Natural killer cell (primary cell): ENCODE measurements at regions not wholly inside any gene's neighbourhood (a gene's known extent, or its start where the extent isn't known, plus 50 kb on each side); places are given as distances from the start of the nearest gene placed in this dataset.
A peak's percentile ranks its signal among the peaks of the same experiment; 100 is the strongest.

Experiments used
- ATAC-seq, 3 donors: fragments of 150-1000 bp in 2 of 3; fragments of 200-7000 bp in 1 of 3; cut with Tn5 transposase; 1 replicate in 1 of 3; 2 replicates in 2 of 3; pipeline ENCODE4 v1.10.0; 2021; ENCODE audit warnings: mild to moderate bottlenecking in 2 of 3, moderate library complexity in 2 of 3
- DNase-seq, 2 donors: peaks; one replicate each; pipeline versions ENCODE4 v3.0.0 to v3.0.0-alpha.2; 2013 to 2021; ENCODE audit warnings: mixed read lengths in 1 of 2
- H3K27ac ChIP-seq: one replicate; pipeline ENCODE4 v1.5.1; 2013; ENCODE audit warnings: mild to moderate bottlenecking, low read length
- H3K27me3 ChIP-seq: one replicate; pipeline ENCODE4 v1.6.1; 2013; ENCODE audit warnings: low read length; ENCODE audit not compliant: control insufficient read depth, insufficient read depth
- H3K36me3 ChIP-seq: one replicate; pipeline ENCODE4 v1.6.1; 2013; ENCODE audit warnings: low read length; ENCODE audit not compliant: control insufficient read depth, insufficient read depth
- H3K4me1 ChIP-seq: one replicate; pipeline ENCODE4 v1.6.1; 2013; ENCODE audit warnings: low read length; ENCODE audit not compliant: control insufficient read depth, insufficient read depth
- H3K4me3 ChIP-seq: one replicate; pipeline ENCODE4 v1.5.1; 2013; ENCODE audit warnings: low read length
- H3K9me3 ChIP-seq: one replicate; pipeline ENCODE4 v1.6.1; 2013; ENCODE audit warnings: low read length; ENCODE audit not compliant: control insufficient read depth, insufficient read depth
- H3K27ac Mint-ChIP-seq, 2 donors: one replicate each; pipeline ENCODE4 v1.8.0; 2022; ENCODE audit warnings: mild to moderate bottlenecking in 2 of 2, mixed read lengths in 2 of 2, moderate library complexity in 1 of 2
- H3K27me3 Mint-ChIP-seq, 2 donors: one replicate each; pipeline ENCODE4 v1.8.0; 2022; ENCODE audit warnings: low read depth in 2 of 2, mixed read lengths in 2 of 2
- H3K36me3 Mint-ChIP-seq: one replicate; pipeline ENCODE4 v1.8.0; 2022; ENCODE audit warnings: mixed read lengths
- H3K4me1 Mint-ChIP-seq, 2 donors: one replicate each; pipeline ENCODE4 v1.8.0; 2022; ENCODE audit warnings: mixed read lengths in 2 of 2
- H3K4me3 Mint-ChIP-seq: one replicate; pipeline ENCODE4 v1.8.0; 2022; ENCODE audit warnings: mild to moderate bottlenecking, moderate library complexity, mixed read lengths
- H3K9me3 Mint-ChIP-seq, 2 donors: one replicate each; pipeline ENCODE4 v1.8.0; 2022; ENCODE audit warnings: mixed read lengths in 2 of 2
- CTCF ChIP-seq: fragments of 200-600 bp; IDR thresholded peaks from one replicate; pipeline ENCODE4 v1.8.0; 2022; ENCODE audit warnings: antibody characterized with exemption
- WGBS: methylation state at CpG from one replicate; pipeline ENCODE4 v1.1.7; 2013; ENCODE audit warnings: missing lambda C conversion rate; ENCODE audit not compliant: insufficient coverage; 5-methylcytosine and 5-hydroxymethylcytosine counted together
- intact Hi-C: fragments of 100-400 bp; cut with micrococcal nuclease; formaldehyde crosslinking; loops from one replicate; pipeline ENCODE4 v1.14.2; 2022

GRCh38 chr22:42202669-42203068, 67.8 kb downstream of the TCF20 start:
- intact Hi-C loops = loop anchor here (10.0 kb wide), 1 partner anchor 108 kb away; the partner anchor contains the start of gene NDUFA6
- no peaks in the 10 kb centered on the region for H3K36me3 Mint-ChIP-seq
- Histone ChIP-seq H3K27me3 (no peaks in the 10 kb centered on the region), H3K9me3 (no peaks in the 10 kb centered on the region), H3K4me1 (peaks cover 30% of the 10 kb centered on the region), H3K36me3 (peaks cover 7% of the 10 kb centered on the region), H3K4me3 (no peak overlapping the region), H3K27ac (peak overlapping the region; percentile 28)
- WGBS = 59% methylated on average over 6 of the region's 6 CpGs
- peak overlapping the region; percentile 88 for H3K4me3 Mint-ChIP-seq
- peaks cover 46 to 49% of the 10 kb centered on the region in 2 donors for H3K4me1 Mint-ChIP-seq
- TF ChIP-seq CTCF = no peak
- no peaks in the 10 kb centered on the region for H3K9me3 Mint-ChIP-seq
- H3K27me3 Mint-ChIP-seq = no peaks in the 10 kb centered on the region
- DNase-seq (peak; percentile 40 to 63), ATAC-seq (peak; percentile 75 to 79 (median 78))
- peak overlapping the region; percentile 89 to 92 for H3K27ac Mint-ChIP-seq

DNA sequence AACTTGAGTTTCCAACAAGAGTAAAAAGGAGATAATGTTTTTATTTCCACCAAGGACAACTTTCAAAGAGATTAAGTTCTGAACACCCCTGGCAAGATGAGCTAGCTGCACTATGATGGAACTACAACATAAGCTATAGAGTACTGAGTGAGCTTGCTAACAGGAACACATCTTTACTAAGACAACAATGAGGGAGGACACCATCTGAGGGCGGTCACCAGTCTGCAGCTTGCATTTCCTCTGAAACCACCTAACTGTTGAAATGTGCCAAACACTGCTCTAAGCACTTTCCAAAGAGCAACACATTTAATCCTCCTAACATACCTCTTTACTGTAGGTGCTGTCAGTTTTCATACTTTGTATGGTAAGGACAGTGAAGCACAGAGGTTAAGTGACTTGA, 68.4 kb downstream of the TCF20 start:
- Mint-ChIP-seq H3K4me3 (peak overlapping the region; percentile 88), H3K27me3 (no peaks in the 10 kb centered on the region), H3K36me3 (no peaks in the 10 kb centered on the region), H3K4me1 (peaks cover 46 to 49% of the 10 kb centered on the region in 2 donors), H3K9me3 (no peaks in the 10 kb centered on the region), H3K27ac (peak overlapping the region; percentile 89 to 92)
- DNase-seq = peak in 1 of 2 donors; percentile 68
- intact Hi-C loops = loop anchor here (10.0 kb wide), 1 partner anchor 107 kb away; the partner anchor contains the start of gene NDUFA6
- TF ChIP-seq CTCF = no peak
- 41% methylated on average over 1 of the region's 1 CpG for WGBS
- Histone ChIP-seq H3K36me3 (peaks cover 7% of the 10 kb centered on the region), H3K9me3 (no peaks in the 10 kb centered on the region), H3K27me3 (no peaks in the 10 kb centered on the region), H3K4me3 (no peak overlapping the region), H3K4me1 (peaks cover 27% of the 10 kb centered on the region), H3K27ac (peak overlapping the region; percentile 34)
- peak; percentile 84 to 91 (median 91) for ATAC-seq

DNA sequence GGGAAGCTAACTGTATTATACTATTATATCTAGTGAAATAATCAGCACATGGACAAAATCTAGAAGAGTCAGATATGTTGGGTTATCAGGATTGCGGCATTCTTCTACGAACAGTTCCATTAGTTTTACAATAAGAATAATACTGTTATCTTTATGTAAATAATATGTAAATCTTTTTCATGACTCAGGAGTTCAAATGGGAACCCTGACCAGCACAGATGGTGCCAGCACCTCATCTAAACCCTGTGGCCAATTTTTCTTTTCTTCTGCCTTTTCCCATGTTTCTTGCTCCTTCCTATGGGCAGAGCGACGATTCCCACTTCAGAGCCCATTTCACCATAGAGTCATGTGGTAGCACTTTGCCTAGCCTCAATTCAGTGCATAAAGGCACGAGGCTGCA, 68.4 kb upstream of the CYP2D6 start:
- intact Hi-C loops = no loop called here
- Mint-ChIP-seq H3K9me3 (no peaks in the 10 kb centered on the region), H3K4me1 (peaks cover 57 to 69% of the 10 kb centered on the region in 2 donors), H3K27me3 (no peaks in the 10 kb centered on the region), H3K4me3 (no peak overlapping the region), H3K27ac (no peak overlapping the region), H3K36me3 (no peaks in the 10 kb centered on the region)
- no peaks in the 10 kb centered on the region for H3K9me3 ChIP-seq
- H3K4me1 ChIP-seq = peaks cover 36% of the 10 kb centered on the region
- no peak overlapping the region for H3K4me3 ChIP-seq
- 97% methylated on average over 3 of the region's 5 CpGs for WGBS
- H3K36me3 ChIP-seq = peaks cover 4% of the 10 kb centered on the region
- TF ChIP-seq CTCF = no peak
- no peak overlapping the region for H3K27ac ChIP-seq
- ATAC-seq = no peak
- no peaks in the 10 kb centered on the region for H3K27me3 ChIP-seq
- DNase-seq = no peak

GRCh38 chr22:42198226-42198625, 67.6 kb upstream of the CYP2D6 start:
- Mint-ChIP-seq H3K4me1 (peaks cover 60 to 70% of the 10 kb centered on the region in 2 donors), H3K9me3 (no peaks in the 10 kb centered on the region), H3K4me3 (no peak overlapping the region), H3K27me3 (no peaks in the 10 kb centered on the region), H3K36me3 (no peaks in the 10 kb centered on the region), H3K27ac (no peak overlapping the region)
- Histone ChIP-seq H3K36me3 (peaks cover 4% of the 10 kb centered on the region), H3K27me3 (no peaks in the 10 kb centered on the region), H3K27ac (no peak overlapping the region), H3K9me3 (no peaks in the 10 kb centered on the region), H3K4me3 (no peak overlapping the region), H3K4me1 (peaks cover 31% of the 10 kb centered on the region)
- no peak for TF ChIP-seq CTCF
- DNase-seq (no peak), ATAC-seq (no peak)
- 70% methylated on average over 1 of the region's 3 CpGs for WGBS
- intact Hi-C loops = no loop called here
